ENCODE measurements at regions not wholly inside any gene's neighbourhood (a gene's known extent, or its start where the extent isn't known, plus 50 kb on each side); places are given as distances from the start of the nearest gene placed in this dataset.

DNA sequence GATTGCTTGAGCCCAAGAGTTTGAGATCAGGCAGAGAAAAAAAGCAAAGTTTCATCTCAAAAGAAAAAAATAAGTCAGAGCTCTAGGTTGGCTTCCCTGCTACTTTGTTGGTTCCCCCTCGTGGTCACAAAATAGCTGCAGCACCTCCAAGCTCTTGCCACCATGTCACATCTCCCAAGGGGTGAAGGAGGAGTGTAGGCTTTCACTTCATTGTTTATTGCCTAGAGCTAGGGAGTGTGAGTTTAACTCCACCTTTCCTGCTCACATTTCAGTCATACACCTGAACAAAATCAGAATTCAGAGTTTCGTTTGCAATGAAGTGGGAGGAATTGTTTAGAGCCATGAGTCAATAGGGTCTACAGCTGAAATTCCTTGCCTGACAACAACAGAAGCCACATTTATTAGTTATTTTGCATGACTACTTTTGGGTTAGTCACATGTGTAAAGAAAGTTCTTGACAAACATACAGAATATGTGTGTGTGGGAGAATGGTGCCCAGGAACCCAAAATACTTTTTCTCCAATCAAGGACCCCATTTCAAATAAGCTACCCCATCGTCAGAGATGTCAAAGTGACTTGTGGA is 56.2 kb upstream of the UFL1 start:
- TF ChIP-seq, protein P1, sequence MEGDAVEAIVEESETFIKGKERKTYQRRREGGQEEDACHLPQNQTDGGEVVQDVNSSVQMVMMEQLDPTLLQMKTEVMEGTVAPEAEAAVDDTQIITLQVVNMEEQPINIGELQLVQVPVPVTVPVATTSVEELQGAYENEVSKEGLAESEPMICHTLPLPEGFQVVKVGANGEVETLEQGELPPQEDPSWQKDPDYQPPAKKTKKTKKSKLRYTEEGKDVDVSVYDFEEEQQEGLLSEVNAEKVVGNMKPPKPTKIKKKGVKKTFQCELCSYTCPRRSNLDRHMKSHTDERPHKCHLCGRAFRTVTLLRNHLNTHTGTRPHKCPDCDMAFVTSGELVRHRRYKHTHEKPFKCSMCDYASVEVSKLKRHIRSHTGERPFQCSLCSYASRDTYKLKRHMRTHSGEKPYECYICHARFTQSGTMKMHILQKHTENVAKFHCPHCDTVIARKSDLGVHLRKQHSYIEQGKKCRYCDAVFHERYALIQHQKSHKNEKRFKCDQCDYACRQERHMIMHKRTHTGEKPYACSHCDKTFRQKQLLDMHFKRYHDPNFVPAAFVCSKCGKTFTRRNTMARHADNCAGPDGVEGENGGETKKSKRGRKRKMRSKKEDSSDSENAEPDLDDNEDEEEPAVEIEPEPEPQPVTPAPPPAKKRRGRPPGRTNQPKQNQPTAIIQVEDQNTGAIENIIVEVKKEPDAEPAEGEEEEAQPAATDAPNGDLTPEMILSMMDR (IDR thresholded peaks at IDR 0.05; ENCODE audit: unreplicated experiment) = no peak
- H3K27ac Mint-ChIP-seq = no peak overlapping the region
- H3K9me3 Mint-ChIP-seq = no peaks in the 10 kb centered on the region
- no peak for DNase-seq (ENCODE audit: low spot score in 2 of 2, unreplicated experiment in 2 of 2)
- no peaks in the 10 kb centered on the region for H3K27me3 Mint-ChIP-seq (ENCODE audit: low read depth)
- H3K4me3 Mint-ChIP-seq = no peak overlapping the region
- peaks cover 27% of the 10 kb centered on the region for H3K4me1 Mint-ChIP-seq
- no peaks in the 10 kb centered on the region for H3K36me3 Mint-ChIP-seq

DNA sequence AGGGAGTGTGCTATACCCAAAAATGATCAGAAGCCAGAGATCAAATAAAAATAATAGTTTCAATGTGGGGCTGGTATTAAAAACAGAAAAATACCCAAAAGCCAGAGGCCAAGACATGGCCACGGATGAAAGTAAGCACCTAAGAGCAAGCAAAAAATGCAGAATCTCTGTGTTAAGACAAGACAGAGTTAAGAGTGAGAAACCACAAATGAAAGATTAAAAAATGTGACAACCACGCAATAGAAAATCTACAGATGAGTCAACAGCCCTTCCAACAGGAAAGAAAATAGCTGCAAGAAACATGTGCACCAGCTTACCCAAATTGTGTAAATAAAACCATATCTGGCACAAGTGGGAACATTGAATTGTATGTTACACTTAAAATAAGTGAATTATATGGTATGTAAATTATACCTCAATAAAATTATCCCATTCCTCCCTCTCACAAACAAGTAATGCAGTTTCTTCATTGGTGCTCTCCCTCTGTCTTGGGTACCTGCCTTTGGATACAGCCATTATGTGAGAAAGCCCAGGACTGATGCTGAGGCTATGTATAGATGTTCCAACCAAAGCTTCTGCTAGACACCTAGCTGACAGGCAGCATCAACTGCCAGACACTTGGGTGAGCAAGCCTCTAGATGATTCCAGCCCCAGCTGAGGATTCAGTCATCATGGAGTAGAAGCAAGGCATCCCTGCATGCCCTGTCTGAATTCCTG is 55.3 kb upstream of the UFL1 start:
- TF ChIP-seq, protein P1 (IDR thresholded peaks at IDR 0.05; ENCODE audit: unreplicated experiment) = no peak
- H3K27me3 Mint-ChIP-seq (ENCODE audit: low read depth) = no peaks in the 10 kb centered on the region
- H3K4me1 Mint-ChIP-seq = peaks cover 27% of the 10 kb centered on the region
- no peak overlapping the region for H3K27ac Mint-ChIP-seq
- no peak overlapping the region for H3K4me3 Mint-ChIP-seq
- H3K9me3 Mint-ChIP-seq = no peaks in the 10 kb centered on the region
- H3K36me3 Mint-ChIP-seq = no peaks in the 10 kb centered on the region
- no peak for DNase-seq (ENCODE audit: low spot score in 2 of 2, unreplicated experiment in 2 of 2)

DNA sequence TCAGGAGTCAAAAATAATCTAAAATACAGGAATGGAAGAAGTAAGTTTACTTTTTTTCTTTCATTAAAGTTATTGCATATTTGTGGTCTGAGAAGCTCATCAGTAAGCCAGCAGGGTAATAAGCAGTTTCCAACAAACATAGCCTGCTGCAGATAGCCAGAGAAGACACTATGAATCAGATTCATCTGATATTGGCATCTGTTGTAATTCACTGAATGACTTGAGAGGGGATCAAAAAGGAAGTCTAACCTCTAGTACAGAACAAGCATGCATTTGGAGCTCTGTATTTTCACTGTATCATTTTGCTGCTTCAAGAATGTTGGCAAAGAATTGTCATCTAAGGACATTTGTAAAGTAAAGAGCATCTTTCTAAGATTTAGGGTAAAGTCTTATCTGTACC is 53.8 kb upstream of the UFL1 start:
- H3K4me1 Mint-ChIP-seq = peaks cover 27% of the 10 kb centered on the region
- no peak overlapping the region for H3K27ac Mint-ChIP-seq
- no peak overlapping the region for H3K4me3 Mint-ChIP-seq
- H3K36me3 Mint-ChIP-seq = peaks cover 1% of the 10 kb centered on the region
- TF ChIP-seq, protein P1 (IDR thresholded peaks at IDR 0.05; ENCODE audit: unreplicated experiment) = no peak
- H3K9me3 Mint-ChIP-seq = peaks cover 4% of the 10 kb centered on the region
- DNase-seq (ENCODE audit: low spot score in 2 of 2, unreplicated experiment in 2 of 2) = no peak
- no peaks in the 10 kb centered on the region for H3K27me3 Mint-ChIP-seq (ENCODE audit: low read depth)

DNA sequence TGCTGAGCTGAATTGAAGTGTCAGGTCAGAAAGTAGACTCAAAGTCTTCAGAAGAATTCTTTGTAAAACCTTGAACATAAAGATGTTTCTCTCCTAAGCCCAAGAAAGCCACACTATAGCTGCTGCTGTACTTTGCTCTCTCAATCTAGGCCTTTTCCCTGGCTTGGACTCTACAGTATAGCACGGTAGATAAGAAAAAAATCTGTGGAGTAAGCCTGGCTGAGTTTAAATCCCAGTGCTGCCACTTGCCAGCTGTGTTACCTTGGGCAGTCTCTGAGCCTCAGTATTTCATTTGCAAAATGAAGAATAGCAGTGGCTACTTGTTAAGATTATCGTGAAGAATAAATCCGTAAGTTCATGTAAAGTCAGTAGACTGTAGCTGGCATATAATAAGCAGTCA is 53.3 kb upstream of the UFL1 start:
- H3K4me3 Mint-ChIP-seq = no peak overlapping the region
- H3K9me3 Mint-ChIP-seq = peaks cover 9% of the 10 kb centered on the region
- no peak for DNase-seq (ENCODE audit: low spot score in 2 of 2, unreplicated experiment in 2 of 2)
- peaks cover 27% of the 10 kb centered on the region for H3K4me1 Mint-ChIP-seq
- peaks cover 1% of the 10 kb centered on the region for H3K36me3 Mint-ChIP-seq
- peak overlapping the region; percentile 5 for H3K27ac Mint-ChIP-seq
- TF ChIP-seq, protein P1 (IDR thresholded peaks at IDR 0.05; ENCODE audit: unreplicated experiment) = no peak
- no peaks in the 10 kb centered on the region for H3K27me3 Mint-ChIP-seq (ENCODE audit: low read depth)

DNA sequence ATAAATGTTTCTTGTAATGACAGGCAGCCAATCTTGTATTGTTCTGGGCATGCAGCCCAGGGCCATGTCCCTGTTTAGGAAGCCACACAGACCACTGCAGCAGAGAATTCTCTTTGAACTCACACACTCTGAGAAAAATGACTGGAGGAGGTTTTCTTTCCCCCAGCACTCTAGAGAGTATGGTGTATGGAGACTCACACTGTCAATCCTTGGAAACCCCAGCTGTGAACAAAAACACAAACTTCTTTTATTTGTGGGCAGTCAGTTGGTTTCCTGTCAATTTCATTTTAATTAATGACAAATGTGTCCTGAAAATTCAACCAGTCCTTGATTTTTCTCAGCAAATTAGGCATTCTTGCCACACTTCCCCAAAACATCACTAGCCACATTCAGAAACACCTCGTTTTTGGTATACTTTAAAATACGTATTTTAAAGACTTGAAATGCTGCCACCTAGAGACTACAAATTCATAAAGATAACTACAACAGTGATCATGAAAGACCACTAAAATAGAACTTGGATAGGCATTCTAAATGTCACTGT is 52.9 kb upstream of the UFL1 start:
- Mint-ChIP-seq H3K4me3 (no peak overlapping the region), H3K9me3 (peaks cover 13% of the 10 kb centered on the region), H3K4me1 (peaks cover 24% of the 10 kb centered on the region), H3K27me3 (ENCODE audit: low read depth) (no peaks in the 10 kb centered on the region), H3K36me3 (peaks cover 1% of the 10 kb centered on the region), H3K27ac (no peak overlapping the region)
- no peak for DNase-seq (ENCODE audit: low spot score in 2 of 2, unreplicated experiment in 2 of 2)
- TF ChIP-seq, protein P1 (IDR thresholded peaks at IDR 0.05; ENCODE audit: unreplicated experiment) = peak; percentile 28
